ENCODE measurements at regions not wholly inside any gene's neighbourhood (a gene's known extent, or its start where the extent isn't known, plus 50 kb on each side); places are given as distances from the start of the nearest gene placed in this dataset.

- no peaks in the 10 kb centered on the region for H3K36me3 ChIP-seq (ENCODE audit: control insufficient read depth in 1 of 2, insufficient read depth in 2 of 2, low read length in 2 of 2)
- H3K9ac ChIP-seq (ENCODE audit: low read depth in 1 of 2, low read length in 2 of 2) = no peak overlapping the region
- no peak overlapping the region for H3K27ac ChIP-seq (ENCODE audit: low read depth, low read length)
- peaks cover 2 to 9% of the 10 kb centered on the region in 2 donors for H3K4me1 ChIP-seq (ENCODE audit: control insufficient read depth in 1 of 2, insufficient read depth in 2 of 2, low read length in 2 of 2)
- no peaks in the 10 kb centered on the region for H3K9me3 ChIP-seq (ENCODE audit: control insufficient read depth in 1 of 2, low read length in 2 of 2)
- no peak overlapping the region for H3K4me3 ChIP-seq (ENCODE audit: low read depth in 1 of 2, low read length in 2 of 2)
- no peaks in the 10 kb centered on the region for H3K27me3 ChIP-seq (ENCODE audit: control insufficient read depth in 1 of 2, insufficient read depth in 2 of 2, low read length in 2 of 2)
These were observed 106.9 kb upstream of the SLC8A1 start for GRCh38 chr2:40558761-40559160.

GRCh38 chr2:40559175-40559574, 107.3 kb upstream of the SLC8A1 start:
- H3K27me3 ChIP-seq (ENCODE audit: control insufficient read depth in 1 of 2, insufficient read depth in 2 of 2, low read length in 2 of 2) = no peaks in the 10 kb centered on the region
- H3K27ac ChIP-seq (ENCODE audit: low read depth, low read length) = no peak overlapping the region
- no peaks in the 10 kb centered on the region for H3K9me3 ChIP-seq (ENCODE audit: control insufficient read depth in 1 of 2, low read length in 2 of 2)
- peaks cover 0 to 5% of the 10 kb centered on the region in 2 donors for H3K4me1 ChIP-seq (ENCODE audit: control insufficient read depth in 1 of 2, insufficient read depth in 2 of 2, low read length in 2 of 2)
- no peak overlapping the region for H3K4me3 ChIP-seq (ENCODE audit: low read depth in 1 of 2, low read length in 2 of 2)
- no peaks in the 10 kb centered on the region for H3K36me3 ChIP-seq (ENCODE audit: control insufficient read depth in 1 of 2, insufficient read depth in 2 of 2, low read length in 2 of 2)
- no peak overlapping the region for H3K9ac ChIP-seq (ENCODE audit: low read depth in 1 of 2, low read length in 2 of 2)

DNA sequence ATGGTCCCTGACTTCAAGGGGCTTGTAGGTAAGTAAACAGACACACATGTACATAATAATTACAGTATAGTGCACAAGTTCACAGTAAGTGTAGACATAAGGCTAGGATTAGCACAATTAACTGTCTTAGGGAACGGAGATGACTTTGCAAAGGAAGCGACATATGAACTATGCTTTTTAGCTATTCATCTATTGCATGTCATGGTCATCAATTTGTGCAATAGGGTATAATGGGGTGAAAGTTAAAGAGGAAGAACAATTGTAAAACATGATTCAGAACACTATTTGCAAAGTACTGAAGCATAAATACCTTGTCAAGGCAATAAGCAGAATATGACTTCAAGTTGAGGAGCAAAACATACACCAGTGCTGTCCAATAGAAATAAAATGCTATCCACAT, 112.3 kb upstream of the SLC8A1 start:
- no peak overlapping the region for H3K27ac ChIP-seq (ENCODE audit: low read depth, low read length)
- no peaks in the 10 kb centered on the region for H3K27me3 ChIP-seq (ENCODE audit: control insufficient read depth in 1 of 2, insufficient read depth in 2 of 2, low read length in 2 of 2)
- no peak overlapping the region for H3K4me3 ChIP-seq (ENCODE audit: low read depth in 1 of 2, low read length in 2 of 2)
- no peaks in the 10 kb centered on the region for H3K4me1 ChIP-seq (ENCODE audit: control insufficient read depth in 1 of 2, insufficient read depth in 2 of 2, low read length in 2 of 2)
- no peak overlapping the region for H3K9ac ChIP-seq (ENCODE audit: low read depth in 1 of 2, low read length in 2 of 2)
- H3K9me3 ChIP-seq (ENCODE audit: control insufficient read depth in 1 of 2, low read length in 2 of 2) = no peaks in the 10 kb centered on the region
- no peaks in the 10 kb centered on the region for H3K36me3 ChIP-seq (ENCODE audit: control insufficient read depth in 1 of 2, insufficient read depth in 2 of 2, low read length in 2 of 2)

DNA sequence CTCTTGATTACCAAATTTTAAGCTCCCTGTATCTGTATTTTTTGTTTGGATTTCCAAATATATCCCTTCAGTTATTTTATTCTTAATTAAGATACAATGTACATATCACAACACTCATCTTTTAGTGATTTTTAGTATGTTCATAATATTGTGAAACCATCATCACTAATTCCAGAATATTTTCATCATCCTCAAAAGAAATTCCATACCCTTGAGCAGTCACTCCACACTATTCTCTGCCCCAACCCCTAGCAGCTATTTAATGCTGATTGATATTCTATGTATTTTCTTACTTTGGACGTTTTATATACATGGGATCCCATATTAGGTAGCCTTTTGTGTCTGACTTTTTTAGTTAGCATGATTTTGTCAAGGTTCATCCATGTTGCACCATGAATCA, 127.4 kb upstream of the SLC8A1 start:
- H3K4me1 ChIP-seq (ENCODE audit: control insufficient read depth in 1 of 2, insufficient read depth in 2 of 2, low read length in 2 of 2) = no peaks in the 10 kb centered on the region
- no peaks in the 10 kb centered on the region for H3K27me3 ChIP-seq (ENCODE audit: control insufficient read depth in 1 of 2, insufficient read depth in 2 of 2, low read length in 2 of 2)
- no peaks in the 10 kb centered on the region for H3K9me3 ChIP-seq (ENCODE audit: control insufficient read depth in 1 of 2, low read length in 2 of 2)
- no peak overlapping the region for H3K27ac ChIP-seq (ENCODE audit: low read depth, low read length)
- no peak overlapping the region for H3K9ac ChIP-seq (ENCODE audit: low read depth in 1 of 2, low read length in 2 of 2)
- no peaks in the 10 kb centered on the region for H3K36me3 ChIP-seq (ENCODE audit: control insufficient read depth in 1 of 2, insufficient read depth in 2 of 2, low read length in 2 of 2)
- no peak overlapping the region for H3K4me3 ChIP-seq (ENCODE audit: low read depth in 1 of 2, low read length in 2 of 2)

DNA sequence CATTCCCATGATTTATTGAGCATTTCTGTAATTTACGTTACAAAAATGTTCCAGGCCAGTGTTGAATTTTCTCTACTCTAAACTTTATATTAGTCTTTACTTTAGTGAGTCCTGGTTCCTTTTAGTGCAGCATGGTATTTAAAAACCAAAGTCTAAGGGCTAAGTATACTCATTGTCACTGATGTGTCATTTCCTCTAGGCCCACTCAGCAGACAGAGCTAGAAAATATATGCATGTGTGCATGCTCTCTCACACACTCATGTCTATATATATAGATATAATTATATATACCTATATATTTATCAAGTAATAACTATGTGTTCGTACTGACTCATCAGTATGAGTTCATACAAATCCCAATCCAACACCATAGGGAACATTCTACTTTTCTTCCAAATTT, 132.5 kb upstream of the SLC8A1 start:
- no peaks in the 10 kb centered on the region for H3K27me3 ChIP-seq (ENCODE audit: control insufficient read depth in 1 of 2, insufficient read depth in 2 of 2, low read length in 2 of 2)
- no peak overlapping the region for H3K9ac ChIP-seq (ENCODE audit: low read depth in 1 of 2, low read length in 2 of 2)
- H3K4me3 ChIP-seq (ENCODE audit: low read depth in 1 of 2, low read length in 2 of 2) = no peak overlapping the region
- no peaks in the 10 kb centered on the region for H3K4me1 ChIP-seq (ENCODE audit: control insufficient read depth in 1 of 2, insufficient read depth in 2 of 2, low read length in 2 of 2)
- H3K36me3 ChIP-seq (ENCODE audit: control insufficient read depth in 1 of 2, insufficient read depth in 2 of 2, low read length in 2 of 2) = no peaks in the 10 kb centered on the region
- no peaks in the 10 kb centered on the region for H3K9me3 ChIP-seq (ENCODE audit: control insufficient read depth in 1 of 2, low read length in 2 of 2)
- no peak overlapping the region for H3K27ac ChIP-seq (ENCODE audit: low read depth, low read length)

DNA sequence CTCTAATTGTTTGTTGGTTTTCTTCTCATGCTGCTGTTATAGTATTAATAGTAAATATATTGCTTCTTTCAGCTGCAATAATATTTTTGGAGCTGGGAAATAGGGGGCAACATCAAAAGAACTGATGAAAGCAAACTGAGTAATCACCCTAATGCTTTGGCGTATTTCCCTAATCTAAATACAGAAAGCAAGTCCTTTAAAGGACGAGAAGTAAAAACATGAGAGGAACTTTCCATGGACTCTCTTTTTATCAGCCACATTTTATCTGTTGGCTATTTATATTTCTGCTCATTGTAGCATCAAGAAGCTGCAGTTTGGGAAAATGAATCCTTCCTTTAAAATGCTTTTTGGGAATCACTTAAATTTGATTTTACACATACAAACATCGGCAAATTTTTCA, 139.9 kb upstream of the SLC8A1 start:
- Histone ChIP-seq H3K9me3 (ENCODE audit: control insufficient read depth in 1 of 2, low read length in 2 of 2) (no peaks in the 10 kb centered on the region), H3K36me3 (ENCODE audit: control insufficient read depth in 1 of 2, insufficient read depth in 2 of 2, low read length in 2 of 2) (no peaks in the 10 kb centered on the region), H3K9ac (ENCODE audit: low read depth in 1 of 2, low read length in 2 of 2) (no peak overlapping the region), H3K27ac (ENCODE audit: low read depth, low read length) (no peak overlapping the region), H3K4me1 (ENCODE audit: control insufficient read depth in 1 of 2, insufficient read depth in 2 of 2, low read length in 2 of 2) (no peaks in the 10 kb centered on the region), H3K27me3 (ENCODE audit: control insufficient read depth in 1 of 2, insufficient read depth in 2 of 2, low read length in 2 of 2) (no peaks in the 10 kb centered on the region), H3K4me3 (ENCODE audit: low read depth in 1 of 2, low read length in 2 of 2) (no peak overlapping the region)

- Histone ChIP-seq H3K4me3 (ENCODE audit: low read depth in 1 of 2, low read length in 2 of 2) (no peak overlapping the region), H3K36me3 (ENCODE audit: control insufficient read depth in 1 of 2, insufficient read depth in 2 of 2, low read length in 2 of 2) (no peaks in the 10 kb centered on the region), H3K27ac (ENCODE audit: low read depth, low read length) (no peak overlapping the region), H3K9ac (ENCODE audit: low read depth in 1 of 2, low read length in 2 of 2) (no peak overlapping the region), H3K4me1 (ENCODE audit: control insufficient read depth in 1 of 2, insufficient read depth in 2 of 2, low read length in 2 of 2) (no peaks in the 10 kb centered on the region), H3K9me3 (ENCODE audit: control insufficient read depth in 1 of 2, low read length in 2 of 2) (no peaks in the 10 kb centered on the region), H3K27me3 (ENCODE audit: control insufficient read depth in 1 of 2, insufficient read depth in 2 of 2, low read length in 2 of 2) (no peaks in the 10 kb centered on the region)
These were observed 140.3 kb upstream of the SLC8A1 start for GRCh38 chr2:40592218-40592617.

- H3K27me3 ChIP-seq (ENCODE audit: control insufficient read depth in 1 of 2, insufficient read depth in 2 of 2, low read length in 2 of 2) = no peaks in the 10 kb centered on the region
- no peak overlapping the region for H3K9ac ChIP-seq (ENCODE audit: low read depth in 1 of 2, low read length in 2 of 2)
- H3K27ac ChIP-seq (ENCODE audit: low read depth, low read length) = no peak overlapping the region
- no peaks in the 10 kb centered on the region for H3K9me3 ChIP-seq (ENCODE audit: control insufficient read depth in 1 of 2, low read length in 2 of 2)
- H3K4me3 ChIP-seq (ENCODE audit: low read depth in 1 of 2, low read length in 2 of 2) = no peak overlapping the region
- no peaks in the 10 kb centered on the region for H3K36me3 ChIP-seq (ENCODE audit: control insufficient read depth in 1 of 2, insufficient read depth in 2 of 2, low read length in 2 of 2)
- H3K4me1 ChIP-seq (ENCODE audit: control insufficient read depth in 1 of 2, insufficient read depth in 2 of 2, low read length in 2 of 2) = no peaks in the 10 kb centered on the region
These were observed 155.0 kb upstream of the SLC8A1 start for GRCh38 chr2:40606862-40607261.

- no peaks in the 10 kb centered on the region for H3K36me3 ChIP-seq (ENCODE audit: control insufficient read depth in 1 of 2, insufficient read depth in 2 of 2, low read length in 2 of 2)
- no peaks in the 10 kb centered on the region for H3K4me1 ChIP-seq (ENCODE audit: control insufficient read depth in 1 of 2, insufficient read depth in 2 of 2, low read length in 2 of 2)
- no peak overlapping the region for H3K4me3 ChIP-seq (ENCODE audit: low read depth in 1 of 2, low read length in 2 of 2)
- H3K9ac ChIP-seq (ENCODE audit: low read depth in 1 of 2, low read length in 2 of 2) = no peak overlapping the region
- no peaks in the 10 kb centered on the region for H3K9me3 ChIP-seq (ENCODE audit: control insufficient read depth in 1 of 2, low read length in 2 of 2)
- H3K27ac ChIP-seq (ENCODE audit: low read depth, low read length) = no peak overlapping the region
- H3K27me3 ChIP-seq (ENCODE audit: control insufficient read depth in 1 of 2, insufficient read depth in 2 of 2, low read length in 2 of 2) = no peaks in the 10 kb centered on the region
These were observed 159.3 kb upstream of the SLC8A1 start for GRCh38 chr2:40611196-40611595.

DNA sequence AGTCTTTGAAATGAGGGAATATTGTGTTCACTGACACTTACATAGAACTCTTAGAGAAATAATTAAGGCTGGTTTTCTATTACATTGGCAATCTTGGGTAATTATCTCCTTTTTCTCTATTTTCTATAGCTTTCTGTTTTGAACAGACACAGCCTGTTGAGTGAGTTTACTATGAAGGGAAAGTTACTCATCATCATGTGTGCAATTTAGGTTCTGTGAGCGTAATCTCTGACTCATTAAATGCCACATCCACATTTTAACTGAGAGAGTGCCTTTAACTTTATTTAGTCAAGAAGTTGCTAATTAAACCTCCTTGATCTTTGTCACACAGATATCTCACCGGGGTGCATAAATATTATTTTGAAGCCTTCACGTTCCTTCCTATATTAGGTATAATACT, 174.0 kb upstream of the SLC8A1 start:
- no peaks in the 10 kb centered on the region for H3K27me3 ChIP-seq (ENCODE audit: control insufficient read depth in 1 of 2, insufficient read depth in 2 of 2, low read length in 2 of 2)
- H3K36me3 ChIP-seq (ENCODE audit: control insufficient read depth in 1 of 2, insufficient read depth in 2 of 2, low read length in 2 of 2) = no peaks in the 10 kb centered on the region
- H3K9me3 ChIP-seq (ENCODE audit: control insufficient read depth in 1 of 2, low read length in 2 of 2) = no peaks in the 10 kb centered on the region
- no peaks in the 10 kb centered on the region for H3K4me1 ChIP-seq (ENCODE audit: control insufficient read depth in 1 of 2, insufficient read depth in 2 of 2, low read length in 2 of 2)
- no peak overlapping the region for H3K27ac ChIP-seq (ENCODE audit: low read depth, low read length)
- no peak overlapping the region for H3K4me3 ChIP-seq (ENCODE audit: low read depth in 1 of 2, low read length in 2 of 2)
- no peak overlapping the region for H3K9ac ChIP-seq (ENCODE audit: low read depth in 1 of 2, low read length in 2 of 2)

GRCh38 chr2:40628556-40628955, 176.7 kb upstream of the SLC8A1 start:
- no peaks in the 10 kb centered on the region for H3K4me1 ChIP-seq (ENCODE audit: control insufficient read depth in 1 of 2, insufficient read depth in 2 of 2, low read length in 2 of 2)
- no peaks in the 10 kb centered on the region for H3K36me3 ChIP-seq (ENCODE audit: control insufficient read depth in 1 of 2, insufficient read depth in 2 of 2, low read length in 2 of 2)
- no peaks in the 10 kb centered on the region for H3K27me3 ChIP-seq (ENCODE audit: control insufficient read depth in 1 of 2, insufficient read depth in 2 of 2, low read length in 2 of 2)
- no peak overlapping the region for H3K27ac ChIP-seq (ENCODE audit: low read depth, low read length)
- no peak overlapping the region for H3K4me3 ChIP-seq (ENCODE audit: low read depth in 1 of 2, low read length in 2 of 2)
- H3K9me3 ChIP-seq (ENCODE audit: control insufficient read depth in 1 of 2, low read length in 2 of 2) = no peaks in the 10 kb centered on the region
- H3K9ac ChIP-seq (ENCODE audit: low read depth in 1 of 2, low read length in 2 of 2) = no peak overlapping the region
